ENCODE measurements at regions not wholly inside any gene's neighbourhood (a gene's known extent, or its start where the extent isn't known, plus 50 kb on each side); places are given as distances from the start of the nearest gene placed in this dataset.

GRCh38 chr2:60302377-60303126 lies 250.9 kb downstream of the BCL11A start:
- Histone ChIP-seq H3K4me3 (no peak overlapping the region), H3K4me1 (peaks cover 0 to 33% (median 9%) of the 10 kb centered on the region in 4 donors), H3K27ac (no peak overlapping the region), H3K9me3 (no peaks in the 10 kb centered on the region), H3K27me3 (no peaks in the 10 kb centered on the region), H3K36me3 (no peaks in the 10 kb centered on the region)
- WGBS, 2 donors (ENCODE audit: low coverage in 1 of 2) = 86 to 94% methylated on average over 6 of the region's 6 CpGs
- DNase-seq = no peak
- no peak for TF ChIP-seq POLR2AphosphoS5 (IDR thresholded peaks at IDR 0.05)
- no peak for TF ChIP-seq POLR2A (IDR thresholded peaks at IDR 0.05)
- no peak for TF ChIP-seq EP300 (IDR thresholded peaks at IDR 0.05; ENCODE audit: low read depth)
- TF ChIP-seq, protein P1, sequence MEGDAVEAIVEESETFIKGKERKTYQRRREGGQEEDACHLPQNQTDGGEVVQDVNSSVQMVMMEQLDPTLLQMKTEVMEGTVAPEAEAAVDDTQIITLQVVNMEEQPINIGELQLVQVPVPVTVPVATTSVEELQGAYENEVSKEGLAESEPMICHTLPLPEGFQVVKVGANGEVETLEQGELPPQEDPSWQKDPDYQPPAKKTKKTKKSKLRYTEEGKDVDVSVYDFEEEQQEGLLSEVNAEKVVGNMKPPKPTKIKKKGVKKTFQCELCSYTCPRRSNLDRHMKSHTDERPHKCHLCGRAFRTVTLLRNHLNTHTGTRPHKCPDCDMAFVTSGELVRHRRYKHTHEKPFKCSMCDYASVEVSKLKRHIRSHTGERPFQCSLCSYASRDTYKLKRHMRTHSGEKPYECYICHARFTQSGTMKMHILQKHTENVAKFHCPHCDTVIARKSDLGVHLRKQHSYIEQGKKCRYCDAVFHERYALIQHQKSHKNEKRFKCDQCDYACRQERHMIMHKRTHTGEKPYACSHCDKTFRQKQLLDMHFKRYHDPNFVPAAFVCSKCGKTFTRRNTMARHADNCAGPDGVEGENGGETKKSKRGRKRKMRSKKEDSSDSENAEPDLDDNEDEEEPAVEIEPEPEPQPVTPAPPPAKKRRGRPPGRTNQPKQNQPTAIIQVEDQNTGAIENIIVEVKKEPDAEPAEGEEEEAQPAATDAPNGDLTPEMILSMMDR (IDR thresholded peaks at IDR 0.05) = no peak
- intact Hi-C loops (cut with DNase I; ENCODE audit: low total_unique reads) (loop anchor here (1.0 kb wide), 1 partner anchor 18 kb away; no protein-coding TSS in a partner anchor), in situ Hi-C loops (cut with MboI; ENCODE audit: low pct_ligation_motif_present in 1 of 4, low pct_unique_long_range_greater_than_20kb in 1 of 4, low sequenced_read_pairs in 3 of 4) (no loop called here)

- Histone ChIP-seq H3K27me3 (no peaks in the 10 kb centered on the region), H3K9me3 (no peaks in the 10 kb centered on the region), H3K27ac (no peak overlapping the region), H3K4me1 (peaks cover 0 to 25% (median 9%) of the 10 kb centered on the region in 4 donors), H3K36me3 (no peaks in the 10 kb centered on the region), H3K4me3 (no peak overlapping the region)
- DNase-seq = no peak
- intact Hi-C loops (cut with DNase I; ENCODE audit: low total_unique reads) = loop anchor here (1.0 kb wide), 1 partner anchor 19 kb away; no protein-coding TSS in a partner anchor
- no peak for TF ChIP-seq POLR2AphosphoS5 (IDR thresholded peaks at IDR 0.05)
- TF ChIP-seq, protein P1 (IDR thresholded peaks at IDR 0.05) = no peak
- TF ChIP-seq POLR2A (IDR thresholded peaks at IDR 0.05) = no peak
- TF ChIP-seq EP300 (IDR thresholded peaks at IDR 0.05; ENCODE audit: low read depth) = no peak
- WGBS, 2 donors (ENCODE audit: low coverage in 1 of 2) = 38 to 83% methylated on average over 1 to 3 of the region's 3 CpGs
- in situ Hi-C loops (cut with MboI; ENCODE audit: low pct_ligation_motif_present in 1 of 4, low pct_unique_long_range_greater_than_20kb in 1 of 4, low sequenced_read_pairs in 3 of 4) = no loop called here
These were observed 251.7 kb downstream of the BCL11A start for GRCh38 chr2:60301726-60302125.

GRCh38 chr2:60299179-60299578 lies 254.3 kb downstream of the BCL11A start:
- intact Hi-C loops (cut with DNase I; ENCODE audit: low total_unique reads) = no loop called here
- Histone ChIP-seq H3K27ac (peak overlapping the region in 2 of 4 donors; percentile 24 to 31), H3K27me3 (no peaks in the 10 kb centered on the region), H3K4me1 (peaks cover 0 to 10% (median 0%) of the 10 kb centered on the region in 4 donors), H3K9me3 (no peaks in the 10 kb centered on the region), H3K4me3 (no peak overlapping the region), H3K36me3 (no peaks in the 10 kb centered on the region)
- WGBS, 2 donors (ENCODE audit: low coverage in 1 of 2) = 43 to 48% methylated on average over 7 to 8 of the region's 8 CpGs
- in situ Hi-C loops (cut with MboI; ENCODE audit: low pct_ligation_motif_present in 1 of 4, low pct_unique_long_range_greater_than_20kb in 1 of 4, low sequenced_read_pairs in 3 of 4) = no loop called here
- DNase-seq = peak; percentile 56
- TF ChIP-seq EP300 (IDR thresholded peaks at IDR 0.05; ENCODE audit: low read depth) (no peak), POLR2AphosphoS5 (IDR thresholded peaks at IDR 0.05) (no peak), POLR2A (IDR thresholded peaks at IDR 0.05) (no peak)
- TF ChIP-seq, protein P1 (IDR thresholded peaks at IDR 0.05) = no peak

DNA sequence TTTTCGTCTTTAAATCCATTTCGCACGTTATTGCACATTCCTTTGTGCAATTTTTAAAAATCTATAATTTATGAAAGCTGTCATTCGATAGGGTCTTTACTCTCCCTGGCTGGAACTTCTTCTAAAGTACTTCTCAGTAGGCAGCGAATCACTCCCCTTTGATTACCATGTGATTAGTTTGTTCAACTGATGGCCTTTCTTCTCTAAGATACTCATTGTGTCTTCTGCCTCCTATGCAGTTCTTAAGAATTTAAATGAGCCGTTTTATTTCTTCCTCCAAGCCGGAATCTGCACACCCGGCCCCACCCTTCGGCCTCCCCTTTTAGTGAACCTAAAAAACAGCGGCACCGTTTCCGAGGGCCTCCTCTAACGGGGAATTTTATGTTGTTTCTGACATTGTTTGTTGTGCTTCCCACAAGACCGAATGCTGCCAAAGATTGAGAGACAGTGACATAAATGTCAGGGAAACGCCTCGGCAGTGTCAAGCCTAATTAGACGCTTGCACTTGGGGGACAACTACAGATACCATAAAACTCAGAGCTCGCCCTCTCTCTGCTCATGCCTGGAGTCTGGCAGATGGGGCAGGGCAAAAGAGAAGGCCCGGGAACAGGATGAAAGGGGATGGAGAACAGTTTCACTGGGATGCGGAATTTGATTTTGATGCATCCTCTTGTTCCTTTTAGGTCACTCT lies 255.3 kb downstream of the BCL11A start:
- H3K27me3 ChIP-seq = no peaks in the 10 kb centered on the region
- WGBS, 2 donors (ENCODE audit: low coverage in 1 of 2) = 47 to 56% methylated on average over 3 to 20 of the region's 20 CpGs
- DNase-seq = no peak
- peak overlapping the region in 3 of 4 donors; percentile 24 to 31 (median 27) for H3K27ac ChIP-seq
- no peaks in the 10 kb centered on the region for H3K36me3 ChIP-seq
- intact Hi-C loops (cut with DNase I; ENCODE audit: low total_unique reads) = no loop called here
- no peak for TF ChIP-seq POLR2A (IDR thresholded peaks at IDR 0.05)
- TF ChIP-seq, protein P1 (IDR thresholded peaks at IDR 0.05) = no peak
- no peak for TF ChIP-seq POLR2AphosphoS5 (IDR thresholded peaks at IDR 0.05)
- no peak for TF ChIP-seq EP300 (IDR thresholded peaks at IDR 0.05; ENCODE audit: low read depth)
- in situ Hi-C loops (cut with MboI; ENCODE audit: low pct_ligation_motif_present in 1 of 4, low pct_unique_long_range_greater_than_20kb in 1 of 4, low sequenced_read_pairs in 3 of 4) = no loop called here
- peaks cover 0 to 10% (median 0%) of the 10 kb centered on the region in 4 donors for H3K4me1 ChIP-seq
- peak overlapping the region in 1 of 4 donors; percentile 8 for H3K4me3 ChIP-seq
- no peaks in the 10 kb centered on the region for H3K9me3 ChIP-seq

All from transverse colon (tissue), 4 donors.